HS-5 (cell line): ENCODE measurements at regions not wholly inside any gene's neighbourhood (a gene's known extent, or its start where the extent isn't known, plus 50 kb on each side); places are given as distances from the start of the nearest gene placed in this dataset.
"Not testable (repeated sequence)": the region's sequence is repeated elsewhere in the genome, so short reads cannot be mapped to it uniquely, and the experiment has no call there.

ENCODE experiments used
- DNase-seq: peaks from one replicate; pipeline ENCODE4 v3.0.0-alpha.2; 2012; ENCODE audit warnings: low read depth

- DNase-seq: no peak
Observed at GRCh38 chr4:91653067-91653466, 650.7 kb upstream of the GRID2 start.

GRCh38 chr4:91681091-91681490 lies 622.7 kb upstream of the GRID2 start:
- no peak for DNase-seq

GRCh38 chr4:91681544-91681943 lies 622.2 kb upstream of the GRID2 start:
- peak; percentile 5 for DNase-seq

GRCh38 chr4:91684955-91685354 lies 618.8 kb upstream of the GRID2 start:
- no peak for DNase-seq

- no peak for DNase-seq
Observed at GRCh38 chr4:91688413-91688812, 615.4 kb upstream of the GRID2 start.

- DNase-seq: not testable (repeated sequence)
Observed at GRCh38 chr4:91699691-91700090, 604.1 kb upstream of the GRID2 start.

GRCh38 chr4:91729851-91730250 lies 573.9 kb upstream of the GRID2 start:
- no peak for DNase-seq

GRCh38 chr4:91734682-91735081 lies 569.1 kb upstream of the GRID2 start:
- DNase-seq: no peak

GRCh38 chr4:91738831-91739230 lies 564.9 kb upstream of the GRID2 start:
- not testable (repeated sequence) for DNase-seq

- DNase-seq: no peak
Observed at GRCh38 chr4:91746551-91746950, 557.2 kb upstream of the GRID2 start.

- DNase-seq: no peak
Observed at GRCh38 chr4:91751961-91752360, 551.8 kb upstream of the GRID2 start.

GRCh38 chr4:91754716-91755115 lies 549.0 kb upstream of the GRID2 start:
- DNase-seq: no peak

- peak; percentile 73 for DNase-seq
Observed at GRCh38 chr4:91758487-91758886, 545.3 kb upstream of the GRID2 start.

GRCh38 chr4:91764085-91764484 lies 539.7 kb upstream of the GRID2 start:
- DNase-seq: no peak

- DNase-seq: no peak
Observed at GRCh38 chr4:91769912-91770311, 533.9 kb upstream of the GRID2 start.

GRCh38 chr4:91791631-91792030 lies 512.1 kb upstream of the GRID2 start:
- not testable (repeated sequence) for DNase-seq

GRCh38 chr4:91795947-91796346 lies 507.8 kb upstream of the GRID2 start:
- no peak for DNase-seq

GRCh38 chr4:91812319-91812718 lies 491.4 kb upstream of the GRID2 start:
- no peak for DNase-seq

GRCh38 chr4:91824773-91825172 lies 479.0 kb upstream of the GRID2 start:
- no peak for DNase-seq

- DNase-seq: peak; percentile 61
Observed at GRCh38 chr4:91826186-91826585, 477.6 kb upstream of the GRID2 start.

- DNase-seq: no peak
Observed at GRCh38 chr4:91827914-91828313, 475.9 kb upstream of the GRID2 start.

GRCh38 chr4:91829531-91829930 lies 474.2 kb upstream of the GRID2 start:
- DNase-seq: no peak

- DNase-seq: no peak
Observed at GRCh38 chr4:91830681-91831395, 472.9 kb upstream of the GRID2 start.

- DNase-seq: peak; percentile 75
Observed at GRCh38 chr4:91837608-91838029, 466.1 kb upstream of the GRID2 start.
